ENCODE measurements at regions not wholly inside any gene's neighbourhood (a gene's known extent, or its start where the extent isn't known, plus 50 kb on each side); places are given as distances from the start of the nearest gene placed in this dataset.

DNA sequence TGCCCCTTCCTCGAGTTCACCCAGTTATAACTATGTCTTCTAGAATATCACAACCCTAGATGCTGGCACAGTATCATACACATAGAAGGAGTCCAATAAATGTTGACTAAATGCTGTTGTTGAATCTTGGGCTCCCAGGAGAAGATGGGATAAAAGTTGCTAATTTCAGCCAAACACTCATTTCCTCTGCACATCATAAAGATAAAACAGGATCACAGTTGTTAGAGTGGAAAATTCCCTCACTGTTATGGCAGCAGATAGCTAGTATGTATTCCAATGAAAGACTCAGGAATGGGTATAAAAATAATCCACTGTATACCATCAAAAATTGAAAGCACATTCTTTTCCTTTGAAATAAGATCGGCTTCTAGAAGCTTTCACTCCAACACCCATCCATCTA lies 294.9 kb upstream of the TSHZ2 start:
- no peak for DNase-seq
- intact Hi-C loops (cut with DNase I), result no loop called here
- no peak for ATAC-seq
- Histone ChIP-seq H3K4me1 (no peaks in the 10 kb centered on the region), H3K9me3 (no peaks in the 10 kb centered on the region), H3K4me3 (no peak overlapping the region), H3K27me3 (ENCODE audit: low read depth) (no peaks in the 10 kb centered on the region), H3K36me3 (no peaks in the 10 kb centered on the region), H3K27ac (no peak overlapping the region)
- TF ChIP-seq, protein P1, sequence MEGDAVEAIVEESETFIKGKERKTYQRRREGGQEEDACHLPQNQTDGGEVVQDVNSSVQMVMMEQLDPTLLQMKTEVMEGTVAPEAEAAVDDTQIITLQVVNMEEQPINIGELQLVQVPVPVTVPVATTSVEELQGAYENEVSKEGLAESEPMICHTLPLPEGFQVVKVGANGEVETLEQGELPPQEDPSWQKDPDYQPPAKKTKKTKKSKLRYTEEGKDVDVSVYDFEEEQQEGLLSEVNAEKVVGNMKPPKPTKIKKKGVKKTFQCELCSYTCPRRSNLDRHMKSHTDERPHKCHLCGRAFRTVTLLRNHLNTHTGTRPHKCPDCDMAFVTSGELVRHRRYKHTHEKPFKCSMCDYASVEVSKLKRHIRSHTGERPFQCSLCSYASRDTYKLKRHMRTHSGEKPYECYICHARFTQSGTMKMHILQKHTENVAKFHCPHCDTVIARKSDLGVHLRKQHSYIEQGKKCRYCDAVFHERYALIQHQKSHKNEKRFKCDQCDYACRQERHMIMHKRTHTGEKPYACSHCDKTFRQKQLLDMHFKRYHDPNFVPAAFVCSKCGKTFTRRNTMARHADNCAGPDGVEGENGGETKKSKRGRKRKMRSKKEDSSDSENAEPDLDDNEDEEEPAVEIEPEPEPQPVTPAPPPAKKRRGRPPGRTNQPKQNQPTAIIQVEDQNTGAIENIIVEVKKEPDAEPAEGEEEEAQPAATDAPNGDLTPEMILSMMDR (IDR thresholded peaks at IDR 0.05), result no peak

DNA sequence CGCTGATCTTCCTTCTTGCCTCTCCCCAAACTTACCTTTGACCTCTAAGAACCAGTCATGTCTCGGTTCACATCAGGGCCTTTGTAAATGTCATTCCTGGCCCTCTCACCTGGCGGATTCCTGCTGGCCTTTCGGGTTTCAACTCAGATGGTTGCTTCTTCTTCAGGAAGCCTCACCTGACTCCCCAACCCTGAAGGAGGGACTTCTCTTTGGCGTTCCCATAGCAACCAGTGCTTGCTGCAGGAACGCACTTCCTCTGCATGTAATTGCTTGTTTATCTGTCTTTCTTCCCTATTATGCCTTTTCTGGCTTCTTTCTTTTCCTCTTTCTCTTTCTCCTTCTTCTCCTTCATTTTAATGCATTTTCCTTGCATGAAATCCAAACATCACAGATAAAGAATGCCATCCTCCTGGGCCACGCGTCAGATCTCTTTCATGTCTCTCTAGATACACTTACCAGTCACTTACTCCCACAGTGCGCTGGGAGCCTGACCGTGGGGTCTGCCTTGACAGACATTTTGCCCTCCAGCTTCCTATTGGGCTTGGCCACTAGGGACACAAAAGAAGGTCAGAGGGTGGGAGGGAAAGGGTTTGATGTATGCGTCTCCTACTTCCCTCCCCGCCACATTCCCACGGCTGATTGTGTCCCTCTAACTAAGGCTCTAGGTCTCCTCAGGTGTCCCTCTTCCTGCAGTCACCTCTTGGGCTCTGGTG lies 295.7 kb upstream of the TSHZ2 start:
- no peaks in the 10 kb centered on the region for H3K9me3 ChIP-seq
- no peak overlapping the region for H3K27ac ChIP-seq
- H3K4me3 ChIP-seq, result no peak overlapping the region
- no peaks in the 10 kb centered on the region for H3K4me1 ChIP-seq
- no peak for ATAC-seq
- DNase-seq, result no peak
- TF ChIP-seq, protein P1 (IDR thresholded peaks at IDR 0.05), result no peak
- no peaks in the 10 kb centered on the region for H3K36me3 ChIP-seq
- intact Hi-C loops (cut with DNase I), result no loop called here
- H3K27me3 ChIP-seq (ENCODE audit: low read depth), result no peaks in the 10 kb centered on the region

DNA sequence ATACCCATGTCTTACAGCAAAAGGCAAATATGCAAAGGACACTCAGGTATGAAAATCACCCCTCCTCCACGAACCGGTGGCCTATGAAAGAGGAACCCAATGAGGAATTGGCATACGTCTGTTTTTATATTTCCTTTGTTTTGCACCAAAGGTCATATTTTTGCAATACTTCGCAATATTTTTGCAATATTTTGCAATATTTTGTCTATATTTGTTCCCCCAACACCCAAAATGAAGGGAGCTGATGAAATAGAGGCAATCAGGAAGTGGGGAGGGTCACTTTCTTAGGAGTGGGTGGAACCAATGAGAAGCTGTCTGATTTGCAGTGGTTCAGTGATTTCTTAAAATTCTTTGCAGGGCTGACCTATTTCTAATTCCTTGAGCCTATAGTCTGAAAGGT lies 296.8 kb upstream of the TSHZ2 start:
- H3K4me1 ChIP-seq, result no peaks in the 10 kb centered on the region
- H3K27ac ChIP-seq, result no peak overlapping the region
- TF ChIP-seq, protein P1 (IDR thresholded peaks at IDR 0.05), result no peak
- H3K27me3 ChIP-seq (ENCODE audit: low read depth), result no peaks in the 10 kb centered on the region
- DNase-seq (no peak), ATAC-seq (peak; percentile 64 to 75)
- H3K36me3 ChIP-seq, result no peaks in the 10 kb centered on the region
- intact Hi-C loops (cut with DNase I), result no loop called here
- H3K4me3 ChIP-seq, result no peak overlapping the region
- H3K9me3 ChIP-seq, result no peaks in the 10 kb centered on the region

DNA sequence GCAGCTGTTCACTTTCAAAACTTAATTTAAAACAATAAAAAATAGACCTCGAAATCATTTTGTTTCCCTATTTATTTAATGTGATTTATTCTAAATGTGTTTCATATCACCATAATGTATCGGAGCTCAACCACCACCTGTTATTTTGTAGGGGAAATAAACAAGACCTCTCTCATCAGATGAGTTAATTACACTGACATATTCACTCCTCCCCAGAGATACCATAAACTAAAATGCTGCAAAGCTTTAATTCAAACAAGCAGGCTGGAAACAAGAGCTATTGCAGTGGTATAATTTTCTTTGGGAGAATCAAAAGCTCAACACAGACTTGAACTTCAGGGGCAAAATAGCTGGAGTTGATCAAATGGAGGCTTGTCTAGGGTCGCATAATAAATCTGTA lies 303.5 kb upstream of the TSHZ2 start:
- no peaks in the 10 kb centered on the region for H3K27me3 ChIP-seq (ENCODE audit: low read depth)
- DNase-seq, result no peak
- H3K4me1 ChIP-seq, result no peaks in the 10 kb centered on the region
- H3K27ac ChIP-seq, result no peak overlapping the region
- intact Hi-C loops (cut with DNase I), result no loop called here
- H3K9me3 ChIP-seq, result no peaks in the 10 kb centered on the region
- no peak for ATAC-seq
- H3K36me3 ChIP-seq, result no peaks in the 10 kb centered on the region
- no peak overlapping the region for H3K4me3 ChIP-seq
- TF ChIP-seq, protein P1 (IDR thresholded peaks at IDR 0.05), result no peak

DNA sequence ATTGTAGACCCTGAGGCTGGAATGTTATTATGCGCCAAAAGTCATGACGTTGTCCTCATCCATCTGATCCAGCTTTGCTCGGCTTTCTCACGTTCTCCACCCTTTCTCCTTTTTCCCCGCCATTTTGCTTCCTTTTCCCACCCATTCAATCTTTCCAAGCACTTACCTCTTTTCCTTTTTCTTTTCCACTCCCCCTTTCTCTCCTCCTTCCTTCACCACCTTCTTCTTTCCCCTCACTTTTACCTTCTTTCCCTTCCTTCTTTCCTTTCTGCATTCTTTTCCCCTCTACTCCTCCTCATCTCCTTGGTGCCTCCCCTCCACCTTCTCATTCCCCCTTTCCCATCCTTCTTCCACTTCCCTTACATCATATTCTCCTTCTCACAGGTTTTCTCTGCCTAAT lies 304.8 kb upstream of the TSHZ2 start:
- intact Hi-C loops (cut with DNase I), result no loop called here
- no peak for ATAC-seq
- Histone ChIP-seq H3K27ac (no peak overlapping the region), H3K4me1 (no peaks in the 10 kb centered on the region), H3K9me3 (no peaks in the 10 kb centered on the region), H3K27me3 (ENCODE audit: low read depth) (no peaks in the 10 kb centered on the region), H3K4me3 (no peak overlapping the region), H3K36me3 (no peaks in the 10 kb centered on the region)
- no peak for DNase-seq
- TF ChIP-seq, protein P1 (IDR thresholded peaks at IDR 0.05), result no peak

Measured in lower lobe of right lung (tissue), 2 donors.